Transverse colon (tissue), 4 donors: ENCODE measurements at regions not wholly inside any gene's neighbourhood (a gene's known extent, or its start where the extent isn't known, plus 50 kb on each side); places are given as distances from the start of the nearest gene placed in this dataset.

Source experiments
- CTCF ChIP-seq, 5 experiments: fragments of 200-600 bp in 3 of 5; fragments of 450-650 bp in 2 of 5; sonication (generic) in 3 of 5; IDR thresholded peaks; 1 replicate in 2 of 5; 2 replicates in 3 of 5; pipeline ENCODE4 v1.5.1; 2016 to 2017; ENCODE audit warnings: antibody characterized with exemption in 5 of 5, inconsistent platforms in 3 of 5, mild to moderate bottlenecking in 2 of 5, moderate library complexity in 1 of 5
- EP300 ChIP-seq: sonication (generic); formaldehyde crosslinking; IDR thresholded peaks from one replicate; pipeline ENCODE4 v1.6.1; 2017; ENCODE audit warnings: antibody characterized with exemption, low read depth
- POLR2A ChIP-seq: fragments of 450-650 bp; IDR thresholded peaks from one replicate; pipeline ENCODE4 v1.6.1; 2016; ENCODE audit warnings: antibody characterized with exemption, mild to moderate bottlenecking, moderate library complexity
- POLR2AphosphoS5 ChIP-seq, 3 donors: sonication (generic); formaldehyde crosslinking; IDR thresholded peaks; one replicate each; pipeline ENCODE4 v1.6.1; 2016; ENCODE audit warnings: antibody characterized with exemption in 3 of 3

- no peak for TF ChIP-seq CTCF (IDR thresholded peaks at IDR 0.05)
- TF ChIP-seq POLR2A, result no peak
- TF ChIP-seq EP300, result no peak
- TF ChIP-seq POLR2AphosphoS5 (IDR thresholded peaks at IDR 0.05), result no peak
These were observed 167.7 kb upstream of the PTGFR start for GRCh38 chr1:78322928-78323680.
